ENCODE measurements at regions not wholly inside any gene's neighbourhood (a gene's known extent, or its start where the extent isn't known, plus 50 kb on each side); places are given as distances from the start of the nearest gene placed in this dataset.

- Histone ChIP-seq H3K9ac (ENCODE audit: low read length) (no peak overlapping the region), H3K27ac (ENCODE audit: low read length) (no peak overlapping the region), H3K36me3 (ENCODE audit: insufficient read depth, low read length) (no peaks in the 10 kb centered on the region), H3K9me3 (ENCODE audit: low read length) (no peaks in the 10 kb centered on the region), H4K20me1 (ENCODE audit: insufficient read depth, low read depth, low read length) (no peaks in the 10 kb centered on the region), H2AFZ (ENCODE audit: low read length) (no peak overlapping the region), H3K79me2 (ENCODE audit: low read length) (no peaks in the 10 kb centered on the region), H3K4me3 (ENCODE audit: low read length) (no peak overlapping the region), H3K4me1 (ENCODE audit: low read length) (peaks cover 5% of the 10 kb centered on the region), H3K4me2 (ENCODE audit: low read depth, low read length, poor library complexity, severe bottlenecking) (no peak overlapping the region), H3K9me2 (replicated peaks; ENCODE audit: insufficient read depth, low read length) (no peaks in the 10 kb centered on the region), H3K27me3 (ENCODE audit: low read length) (no peaks in the 10 kb centered on the region)
- no peak for DNase-seq
Observed at GRCh38 chr6:134379599-134379998, 61.7 kb upstream of the SGK1 start.

- H3K9me2 ChIP-seq (replicated peaks; ENCODE audit: insufficient read depth, low read length): no peaks in the 10 kb centered on the region
- H4K20me1 ChIP-seq (ENCODE audit: insufficient read depth, low read depth, low read length): no peaks in the 10 kb centered on the region
- H3K9me3 ChIP-seq (ENCODE audit: low read length): no peaks in the 10 kb centered on the region
- no peak overlapping the region for H3K27ac ChIP-seq (ENCODE audit: low read length)
- H3K27me3 ChIP-seq (ENCODE audit: low read length): no peaks in the 10 kb centered on the region
- no peak overlapping the region for H3K9ac ChIP-seq (ENCODE audit: low read length)
- H3K4me3 ChIP-seq (ENCODE audit: low read length): no peak overlapping the region
- no peaks in the 10 kb centered on the region for H3K79me2 ChIP-seq (ENCODE audit: low read length)
- DNase-seq: peak; percentile 54
- no peak overlapping the region for H2AFZ ChIP-seq (ENCODE audit: low read length)
- H3K36me3 ChIP-seq (ENCODE audit: insufficient read depth, low read length): no peaks in the 10 kb centered on the region
- H3K4me2 ChIP-seq (ENCODE audit: low read depth, low read length, poor library complexity, severe bottlenecking): peak overlapping the region; percentile 5
- peaks cover 5% of the 10 kb centered on the region for H3K4me1 ChIP-seq (ENCODE audit: low read length)
Observed at GRCh38 chr6:134379076-134379475, 61.2 kb upstream of the SGK1 start.

DNA sequence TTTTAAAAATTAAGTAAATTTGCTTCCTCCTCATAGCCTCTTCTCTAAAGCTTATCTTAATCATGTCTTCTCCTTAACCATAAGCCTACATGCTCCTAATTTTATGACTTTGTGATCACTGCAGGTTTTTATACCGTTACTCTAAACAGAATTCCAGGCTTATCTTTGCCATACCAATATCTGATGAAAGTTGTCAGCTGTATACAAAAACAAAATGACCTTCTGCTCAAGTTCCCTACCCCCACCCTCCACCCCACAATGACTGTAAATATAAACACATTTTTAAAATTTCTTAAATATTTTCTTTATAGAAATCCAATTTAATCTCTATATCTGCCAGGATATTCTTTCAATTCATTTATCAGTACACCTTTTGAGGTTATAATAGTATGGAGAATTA lies 60.5 kb upstream of the SGK1 start:
- no peaks in the 10 kb centered on the region for H3K9me2 ChIP-seq (replicated peaks; ENCODE audit: insufficient read depth, low read length)
- H3K27ac ChIP-seq (ENCODE audit: low read length): no peak overlapping the region
- DNase-seq: no peak
- H2AFZ ChIP-seq (ENCODE audit: low read length): no peak overlapping the region
- no peak overlapping the region for H3K9ac ChIP-seq (ENCODE audit: low read length)
- no peaks in the 10 kb centered on the region for H3K9me3 ChIP-seq (ENCODE audit: low read length)
- H3K4me1 ChIP-seq (ENCODE audit: low read length): peaks cover 6% of the 10 kb centered on the region
- H3K4me3 ChIP-seq (ENCODE audit: low read length): no peak overlapping the region
- H3K4me2 ChIP-seq (ENCODE audit: low read depth, low read length, poor library complexity, severe bottlenecking): no peak overlapping the region
- no peaks in the 10 kb centered on the region for H4K20me1 ChIP-seq (ENCODE audit: insufficient read depth, low read depth, low read length)
- no peaks in the 10 kb centered on the region for H3K27me3 ChIP-seq (ENCODE audit: low read length)
- no peaks in the 10 kb centered on the region for H3K79me2 ChIP-seq (ENCODE audit: low read length)
- no peaks in the 10 kb centered on the region for H3K36me3 ChIP-seq (ENCODE audit: insufficient read depth, low read length)

DNA sequence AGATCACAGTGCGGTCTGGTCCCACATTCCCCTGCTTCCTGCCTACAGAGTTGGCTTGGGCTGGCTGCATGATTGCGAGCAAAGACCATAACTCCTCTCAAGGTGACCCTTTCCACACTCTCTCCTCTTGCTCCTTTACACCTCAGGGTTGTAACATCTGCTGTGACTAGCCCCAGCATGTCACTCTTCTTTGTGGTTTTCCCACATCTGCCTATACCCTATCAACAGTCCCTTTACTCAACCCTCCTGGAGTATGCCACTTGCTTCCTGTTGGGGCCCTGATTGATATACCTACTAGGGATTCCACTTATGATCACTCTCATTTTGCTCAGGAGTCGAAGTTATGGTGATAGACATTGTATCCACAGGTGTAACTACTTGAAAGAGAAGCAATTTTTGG lies 58.9 kb upstream of the SGK1 start:
- Histone ChIP-seq H2AFZ (ENCODE audit: low read length) (no peak overlapping the region), H3K9me3 (ENCODE audit: low read length) (no peaks in the 10 kb centered on the region), H3K9ac (ENCODE audit: low read length) (no peak overlapping the region)

DNA sequence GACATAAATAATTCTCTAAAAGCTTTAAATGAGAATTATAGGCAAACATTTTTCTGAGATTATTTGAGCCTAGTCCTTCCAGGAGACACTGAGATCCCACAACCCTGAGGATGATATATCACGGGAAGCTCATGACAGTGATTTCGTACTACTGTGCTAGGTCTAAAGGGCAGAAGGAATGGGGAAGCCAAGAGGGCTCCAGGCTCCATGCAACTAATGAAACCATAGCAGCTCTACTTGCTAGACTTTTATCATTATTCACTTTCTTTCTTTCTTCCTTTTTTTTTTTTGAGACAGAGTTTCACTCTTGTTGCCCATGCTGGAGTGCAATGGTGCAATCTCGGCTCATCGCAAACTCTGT lies 57.3 kb upstream of the SGK1 start:
- H3K9me2 ChIP-seq (replicated peaks; ENCODE audit: insufficient read depth, low read length): no peaks in the 10 kb centered on the region
- peaks cover 9% of the 10 kb centered on the region for H3K4me1 ChIP-seq (ENCODE audit: low read length)
- no peak overlapping the region for H3K27ac ChIP-seq (ENCODE audit: low read length)
- H2AFZ ChIP-seq (ENCODE audit: low read length): no peak overlapping the region
- DNase-seq: no peak
- H3K27me3 ChIP-seq (ENCODE audit: low read length): no peaks in the 10 kb centered on the region
- no peak overlapping the region for H3K4me3 ChIP-seq (ENCODE audit: low read length)
- H3K9ac ChIP-seq (ENCODE audit: low read length): no peak overlapping the region
- H3K9me3 ChIP-seq (ENCODE audit: low read length): no peaks in the 10 kb centered on the region
- H3K79me2 ChIP-seq (ENCODE audit: low read length): no peaks in the 10 kb centered on the region
- no peaks in the 10 kb centered on the region for H4K20me1 ChIP-seq (ENCODE audit: insufficient read depth, low read depth, low read length)
- H3K36me3 ChIP-seq (ENCODE audit: insufficient read depth, low read length): no peaks in the 10 kb centered on the region
- H3K4me2 ChIP-seq (ENCODE audit: low read depth, low read length, poor library complexity, severe bottlenecking): no peak overlapping the region

More for the DNA sequence above, 58.9 kb upstream of the SGK1 start:
- DNase-seq: no peak
- no peaks in the 10 kb centered on the region for H3K9me2 ChIP-seq (replicated peaks; ENCODE audit: insufficient read depth, low read length)
- no peak overlapping the region for H3K4me3 ChIP-seq (ENCODE audit: low read length)
- no peaks in the 10 kb centered on the region for H3K79me2 ChIP-seq (ENCODE audit: low read length)
- H3K4me2 ChIP-seq (ENCODE audit: low read depth, low read length, poor library complexity, severe bottlenecking): no peak overlapping the region
- peaks cover 9% of the 10 kb centered on the region for H3K4me1 ChIP-seq (ENCODE audit: low read length)
- no peaks in the 10 kb centered on the region for H4K20me1 ChIP-seq (ENCODE audit: insufficient read depth, low read depth, low read length)
- no peaks in the 10 kb centered on the region for H3K36me3 ChIP-seq (ENCODE audit: insufficient read depth, low read length)
- no peaks in the 10 kb centered on the region for H3K27me3 ChIP-seq (ENCODE audit: low read length)
- no peak overlapping the region for H3K27ac ChIP-seq (ENCODE audit: low read length)

DNA sequence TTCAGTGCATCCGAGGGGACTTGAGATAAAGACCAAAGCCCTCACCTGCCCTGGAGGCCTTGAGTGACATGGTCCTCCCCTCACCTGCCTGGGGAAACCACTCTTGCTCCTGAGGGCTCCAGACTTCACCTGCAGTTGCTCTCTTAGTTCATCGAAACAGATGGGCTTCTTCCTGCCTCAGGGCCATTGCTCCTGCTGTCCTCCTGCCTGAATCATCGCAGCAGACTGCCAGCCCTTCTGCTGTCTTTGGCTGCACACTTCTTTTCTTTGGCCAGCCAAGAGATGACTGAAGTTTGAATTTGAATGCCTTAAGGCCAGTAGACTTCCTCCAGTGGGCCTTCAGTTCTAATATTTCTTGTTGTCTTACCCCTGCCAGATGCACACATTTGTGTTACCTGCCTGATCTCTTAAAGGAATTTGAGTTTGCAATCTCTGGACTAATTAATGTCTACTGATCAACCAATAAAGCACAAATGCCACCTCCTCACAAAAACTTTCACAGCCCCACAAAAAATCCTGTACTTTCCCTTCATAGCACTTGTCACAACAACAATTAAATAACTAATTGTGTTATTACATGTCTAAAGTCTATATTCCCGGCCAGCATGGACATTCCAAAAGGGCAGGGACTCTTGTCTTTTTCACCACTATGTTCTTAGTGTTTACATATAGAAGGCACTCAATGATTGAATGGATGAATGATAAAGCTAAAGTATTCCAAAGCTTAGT lies 56.7 kb upstream of the SGK1 start:
- no peaks in the 10 kb centered on the region for H3K27me3 ChIP-seq (ENCODE audit: low read length)
- H3K4me2 ChIP-seq (ENCODE audit: low read depth, low read length, poor library complexity, severe bottlenecking): no peak overlapping the region
- no peak overlapping the region for H3K9ac ChIP-seq (ENCODE audit: low read length)
- H3K4me1 ChIP-seq (ENCODE audit: low read length): peaks cover 9% of the 10 kb centered on the region
- no peaks in the 10 kb centered on the region for H3K9me2 ChIP-seq (replicated peaks; ENCODE audit: insufficient read depth, low read length)
- H3K9me3 ChIP-seq (ENCODE audit: low read length): no peaks in the 10 kb centered on the region
- H3K4me3 ChIP-seq (ENCODE audit: low read length): no peak overlapping the region
- no peaks in the 10 kb centered on the region for H3K36me3 ChIP-seq (ENCODE audit: insufficient read depth, low read length)
- H4K20me1 ChIP-seq (ENCODE audit: insufficient read depth, low read depth, low read length): no peaks in the 10 kb centered on the region
- no peak for DNase-seq
- no peak overlapping the region for H3K27ac ChIP-seq (ENCODE audit: low read length)
- H2AFZ ChIP-seq (ENCODE audit: low read length): no peak overlapping the region
- H3K79me2 ChIP-seq (ENCODE audit: low read length): no peaks in the 10 kb centered on the region

- no peaks in the 10 kb centered on the region for H3K9me3 ChIP-seq (ENCODE audit: low read length)
- no peaks in the 10 kb centered on the region for H3K27me3 ChIP-seq (ENCODE audit: low read length)
- no peaks in the 10 kb centered on the region for H3K79me2 ChIP-seq (ENCODE audit: low read length)
- no peak for DNase-seq
- H4K20me1 ChIP-seq (ENCODE audit: insufficient read depth, low read depth, low read length): no peaks in the 10 kb centered on the region
- H3K4me1 ChIP-seq (ENCODE audit: low read length): peaks cover 7% of the 10 kb centered on the region
- H3K36me3 ChIP-seq (ENCODE audit: insufficient read depth, low read length): no peaks in the 10 kb centered on the region
- H3K9ac ChIP-seq (ENCODE audit: low read length): no peak overlapping the region
- H3K4me2 ChIP-seq (ENCODE audit: low read depth, low read length, poor library complexity, severe bottlenecking): no peak overlapping the region
- H2AFZ ChIP-seq (ENCODE audit: low read length): no peak overlapping the region
- H3K4me3 ChIP-seq (ENCODE audit: low read length): no peak overlapping the region
- H3K9me2 ChIP-seq (replicated peaks; ENCODE audit: insufficient read depth, low read length): no peaks in the 10 kb centered on the region
- H3K27ac ChIP-seq (ENCODE audit: low read length): no peak overlapping the region
Observed at GRCh38 chr6:134373993-134374392, 56.1 kb upstream of the SGK1 start.

DNA sequence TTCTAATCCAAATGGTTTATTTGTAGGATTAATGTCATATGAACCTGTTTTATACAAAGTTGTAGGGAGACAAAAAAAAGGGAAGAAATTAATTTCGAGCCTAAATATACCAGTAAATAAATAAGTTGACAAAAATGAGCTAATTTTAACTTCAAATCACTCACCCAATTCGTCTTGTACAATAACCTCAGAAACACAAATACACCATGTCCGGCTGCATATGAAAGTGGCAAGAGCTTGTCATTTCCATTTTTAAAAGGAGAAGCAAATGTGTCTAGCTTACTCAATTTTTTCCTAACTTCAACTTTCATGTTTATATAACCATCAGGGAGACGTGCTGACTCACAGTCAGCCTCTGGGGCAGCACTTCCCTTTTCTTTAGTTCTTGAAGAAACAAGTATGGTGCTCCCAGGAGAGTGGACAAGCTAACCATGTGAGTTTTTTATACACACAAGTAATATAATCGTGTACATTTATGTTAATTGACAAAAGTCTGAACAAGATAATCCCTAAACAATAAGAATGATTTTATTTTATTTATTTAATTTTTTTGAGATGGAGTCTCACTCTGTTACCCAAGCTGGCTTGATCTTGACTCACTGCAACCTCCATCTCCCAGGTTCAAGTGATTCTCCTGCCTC lies 55.5 kb upstream of the SGK1 start:
- Histone ChIP-seq H3K4me3 (ENCODE audit: low read length) (no peak overlapping the region), H2AFZ (ENCODE audit: low read length) (no peak overlapping the region), H3K27me3 (ENCODE audit: low read length) (no peaks in the 10 kb centered on the region), H3K9ac (ENCODE audit: low read length) (no peak overlapping the region), H3K4me1 (ENCODE audit: low read length) (peaks cover 4% of the 10 kb centered on the region), H3K27ac (ENCODE audit: low read length) (no peak overlapping the region), H3K9me3 (ENCODE audit: low read length) (no peaks in the 10 kb centered on the region), H3K4me2 (ENCODE audit: low read depth, low read length, poor library complexity, severe bottlenecking) (no peak overlapping the region), H3K9me2 (replicated peaks; ENCODE audit: insufficient read depth, low read length) (no peaks in the 10 kb centered on the region), H3K79me2 (ENCODE audit: low read length) (no peaks in the 10 kb centered on the region), H3K36me3 (ENCODE audit: insufficient read depth, low read length) (no peaks in the 10 kb centered on the region), H4K20me1 (ENCODE audit: insufficient read depth, low read depth, low read length) (no peaks in the 10 kb centered on the region)
- DNase-seq: peak; percentile 64

All from Karpas-422 (cell line).